DMS53 treated with DMSO at 0.1 percent for 48 hours (cell line): ENCODE measurements at regions not wholly inside any gene's neighbourhood (a gene's known extent, or its start where the extent isn't known, plus 50 kb on each side); places are given as distances from the start of the nearest gene placed in this dataset.
A peak's percentile ranks its signal among the peaks of the same experiment; 100 is the strongest.

ENCODE experiments used
- DNase-seq: peaks from one replicate; lab custom pipeline; 2025; ENCODE audit not compliant: unreplicated experiment; lab: John Stamatoyannopoulos, UW

- no peak for DNase-seq
Measured at GRCh38 chr16:73147958-73148357, 100.0 kb upstream of the ZFHX3 start.

GRCh38 chr16:73145166-73145880 is 97.4 kb upstream of the ZFHX3 start:
- no peak for DNase-seq

GRCh38 chr16:73143576-73144422 is 95.9 kb upstream of the ZFHX3 start:
- DNase-seq = no peak

- no peak for DNase-seq
Measured at GRCh38 chr16:73143002-73143401, 95.1 kb upstream of the ZFHX3 start.

- no peak for DNase-seq
Measured at GRCh38 chr16:73142053-73142854, 94.3 kb upstream of the ZFHX3 start.

GRCh38 chr16:73140929-73141328 is 93.0 kb upstream of the ZFHX3 start:
- no peak for DNase-seq

GRCh38 chr16:73131156-73131862 is 83.4 kb upstream of the ZFHX3 start:
- DNase-seq = peak; percentile 4

- no peak for DNase-seq
Measured at GRCh38 chr16:73129455-73129854, 81.5 kb upstream of the ZFHX3 start.

- no peak for DNase-seq
Measured at GRCh38 chr16:73126525-73126853, 78.6 kb upstream of the ZFHX3 start.

GRCh38 chr16:73125850-73126524 is 78.1 kb upstream of the ZFHX3 start:
- DNase-seq = no peak

- DNase-seq = no peak
Measured at GRCh38 chr16:73124665-73125375, 76.9 kb upstream of the ZFHX3 start.

- DNase-seq = no peak
Measured at GRCh38 chr16:73124097-73124652, 76.2 kb upstream of the ZFHX3 start.

- no peak for DNase-seq
Measured at GRCh38 chr16:73122604-73123391, 74.9 kb upstream of the ZFHX3 start.

- DNase-seq = no peak
Measured at GRCh38 chr16:73116576-73116975, 68.6 kb upstream of the ZFHX3 start.

GRCh38 chr16:73113336-73113735 is 65.4 kb upstream of the ZFHX3 start:
- no peak for DNase-seq

- DNase-seq = no peak
Measured at GRCh38 chr16:73108195-73108963, 60.5 kb upstream of the ZFHX3 start.

- no peak for DNase-seq
Measured at GRCh38 chr16:73107371-73107770, 59.4 kb upstream of the ZFHX3 start.
